GM23338 (cell line): ENCODE measurements at regions not wholly inside any gene's neighbourhood (a gene's known extent, or its start where the extent isn't known, plus 50 kb on each side); places are given as distances from the start of the nearest gene placed in this dataset.

Experiments used
- ATAC-seq: fragments of 200-7000 bp; cut with Tn5 transposase; 3 replicates; pipeline ENCODE4 v1.9.1; 2020
- DNase-seq: peaks from one replicate; pipeline ENCODE4 v3.0.0-alpha.2; 2015; ENCODE audit warnings: low spot score
- H2AFZ ChIP-seq: fragments of 200-600 bp; sonication (generic); 2 replicates; pipeline ENCODE4 v1.8.0; 2016; ENCODE audit warnings: antibody characterized with exemption, mild to moderate bottlenecking, moderate library complexity
- H3F3A ChIP-seq: fragments of 200-600 bp; sonication (generic); replicated peaks from 2 replicates; pipeline ENCODE4 v1.8.0; 2017; ENCODE audit warnings: antibody characterized with exemption, mixed run types, low read depth
- H3K27ac ChIP-seq: fragments of 200-600 bp; sonication (generic); 2 replicates; pipeline ENCODE4 v1.6.1; 2016; ENCODE audit warnings: low read depth
- H3K27me3 ChIP-seq: fragments of 200-600 bp; sonication (generic); 2 replicates; pipeline ENCODE4 v1.8.0; 2016; ENCODE audit warnings: mild to moderate bottlenecking, mixed run types, moderate library complexity; ENCODE audit not compliant: insufficient read depth
- H3K36me3 ChIP-seq: fragments of 200-600 bp; sonication (generic); 2 replicates; pipeline ENCODE4 v1.8.0; 2016; ENCODE audit warnings: mild to moderate bottlenecking; ENCODE audit not compliant: insufficient read depth
- H3K4me1 ChIP-seq: fragments of 200-600 bp; sonication (generic); 2 replicates; pipeline ENCODE4 v1.8.0; 2016; ENCODE audit warnings: mild to moderate bottlenecking, moderate library complexity; ENCODE audit not compliant: insufficient read depth
- H3K4me2 ChIP-seq: fragments of 200-600 bp; sonication (generic); 2 replicates; pipeline ENCODE4 v1.7.1; 2017; ENCODE audit warnings: mixed run types
- H3K4me3 ChIP-seq: fragments of 200-600 bp; sonication (generic); 2 replicates; pipeline ENCODE4 v1.6.1; 2016; ENCODE audit warnings: mixed run types
- H3K79me2 ChIP-seq: fragments of 200-600 bp; sonication (generic); replicated peaks from 2 replicates; pipeline ENCODE4 v1.8.0; 2017; ENCODE audit warnings: mild to moderate bottlenecking; ENCODE audit not compliant: insufficient read depth
- H3K9me2 ChIP-seq: fragments of 200-600 bp; sonication (generic); 2 replicates; pipeline ENCODE4 v1.8.0; 2017; ENCODE audit not compliant: insufficient read depth
- H4K20me1 ChIP-seq: fragments of 200-600 bp; sonication (generic); replicated peaks from 2 replicates; pipeline ENCODE4 v1.8.0; 2017; ENCODE audit warnings: mild to moderate bottlenecking; ENCODE audit not compliant: insufficient read depth
- H3K27ac Mint-ChIP-seq: 2 replicates; pipeline ENCODE4 v1.8.0; 2020; ENCODE audit warnings: inconsistent platforms, mild to moderate bottlenecking, moderate library complexity, mixed read lengths
- H3K27me3 Mint-ChIP-seq: 3 replicates; pipeline ENCODE4 v1.8.0; 2022; ENCODE audit warnings: low read depth, mild to moderate bottlenecking, moderate library complexity, mixed read lengths, inconsistent platforms; ENCODE audit not compliant: insufficient read depth, poor library complexity
- H3K36me3 Mint-ChIP-seq: 3 replicates; pipeline ENCODE4 v1.8.0; 2021; ENCODE audit warnings: low read depth, mild to moderate bottlenecking, inconsistent platforms, moderate library complexity, mixed read lengths
- H3K4me1 Mint-ChIP-seq: 3 replicates; pipeline ENCODE4 v1.8.0; 2020; ENCODE audit warnings: mild to moderate bottlenecking, inconsistent platforms, mixed read lengths
- H3K4me3 Mint-ChIP-seq: 3 replicates; pipeline ENCODE4 v1.8.0; 2021; ENCODE audit warnings: moderate library complexity, mild to moderate bottlenecking, inconsistent platforms, mixed read lengths
- H3K9me3 Mint-ChIP-seq: 3 replicates; pipeline ENCODE4 v1.8.0; 2020; ENCODE audit warnings: moderate library complexity, mild to moderate bottlenecking, inconsistent platforms, mixed read lengths
- CREB1 ChIP-seq: fragments of 250-450 bp; sonication (Bioruptor Pico); IDR thresholded peaks from 2 replicates; pipeline ENCODE4 v1.5.0; 2020; ENCODE audit warnings: low read depth, mild to moderate bottlenecking, moderate library complexity
- CTCF ChIP-seq, 2 experiments: fragments of 200-600 bp in 1 of 2; sonication (generic) in 1 of 2; conservative IDR thresholded peaks; 2 replicates each; pipeline versions ENCODE4 v1.5.1 to v1.6.1; 2016 to 2017; ENCODE audit warnings: antibody characterized with exemption in 2 of 2, low read depth in 2 of 2, mild to moderate bottlenecking in 2 of 2, moderate library complexity in 1 of 2
- ETS1 ChIP-seq: IDR thresholded peaks from 2 replicates; pipeline ENCODE4 v1.6.1; 2016; ENCODE audit warnings: antibody characterized with exemption
- EZH2 ChIP-seq: fragments of 200-600 bp; sonication (generic); IDR thresholded peaks from one replicate; pipeline ENCODE4 v1.8.0; 2017; ENCODE audit warnings: antibody characterized with exemption, mild to moderate bottlenecking, low read depth; ENCODE audit not compliant: unreplicated experiment
- EZH2phosphoT487 ChIP-seq: fragments of 200-600 bp; sonication (generic); IDR thresholded peaks from one replicate; pipeline ENCODE4 v1.8.1; 2018; ENCODE audit warnings: antibody characterized with exemption; ENCODE audit not compliant: unreplicated experiment
- JUNB ChIP-seq: IDR thresholded peaks from one replicate; pipeline ENCODE4 v1.6.1; 2016; ENCODE audit warnings: antibody characterized with exemption; ENCODE audit not compliant: unreplicated experiment
- NANOG ChIP-seq: IDR thresholded peaks from 2 replicates; pipeline ENCODE4 v1.6.1; 2016; ENCODE audit warnings: antibody characterized with exemption, borderline replicate concordance
- STAT1 ChIP-seq: IDR thresholded peaks from one replicate; pipeline ENCODE4 v1.6.1; 2016; ENCODE audit warnings: antibody characterized with exemption; ENCODE audit not compliant: unreplicated experiment
- ZNF114 ChIP-seq: fragments of 250-450 bp; sonication (Bioruptor Pico); IDR thresholded peaks from 2 replicates; pipeline ENCODE4 v1.5.0; 2020; ENCODE audit warnings: mild to moderate bottlenecking, moderate library complexity
- ZNF331 ChIP-seq: fragments of 250-450 bp; sonication (Bioruptor Pico); IDR thresholded peaks from 2 replicates; pipeline ENCODE4 v1.5.0; 2020; ENCODE audit warnings: low read depth, mild to moderate bottlenecking, moderate library complexity
- ZNF462 ChIP-seq: fragments of 250-450 bp; sonication (Bioruptor Pico); IDR thresholded peaks from 2 replicates; pipeline ENCODE4 v1.5.0; 2020; ENCODE audit warnings: mild to moderate bottlenecking, moderate library complexity

DNA sequence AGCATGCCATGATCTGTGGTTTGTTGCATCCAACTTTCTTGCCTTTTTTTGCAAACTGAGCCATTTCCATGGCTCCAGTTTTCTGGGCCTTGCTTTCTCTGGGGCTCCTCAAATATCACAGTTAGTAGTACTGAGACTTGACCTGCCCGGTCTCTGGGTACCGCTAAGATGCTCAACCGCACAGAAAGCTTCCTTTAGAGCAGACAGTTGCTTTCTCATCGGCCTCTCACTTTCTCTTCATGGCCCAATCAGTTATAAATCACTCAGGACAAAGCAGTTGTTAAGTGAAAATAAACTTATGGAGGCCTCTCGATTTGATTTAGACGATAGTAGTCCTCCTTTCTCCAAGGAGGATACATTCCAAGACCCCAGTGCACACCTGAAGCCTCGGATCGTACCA is 141.2 kb upstream of the ASB18 start:
- Histone ChIP-seq H3K4me2 (no peak overlapping the region), H3K9me2 (peaks cover 3% of the 10 kb centered on the region; the same call in 1 of the 2 replicates), H4K20me1 (no peaks in the 10 kb centered on the region), H3K4me1 (peaks cover 20% of the 10 kb centered on the region), H2AFZ (no peak overlapping the region), H3K79me2 (no peaks in the 10 kb centered on the region), H3K4me3 (no peak overlapping the region), H3K27me3 (no peaks in the 10 kb centered on the region), H3K27ac (no peak overlapping the region), H3F3A (no peaks in the 10 kb centered on the region), H3K36me3 (no peaks in the 10 kb centered on the region)
- DNase-seq (no peak), ATAC-seq (no peak)
- no peak overlapping the region for H3K4me3 Mint-ChIP-seq
- peaks cover 3% of the 10 kb centered on the region for H3K27me3 Mint-ChIP-seq
- H3K27ac Mint-ChIP-seq: no peak overlapping the region
- H3K9me3 Mint-ChIP-seq: peaks cover 12% of the 10 kb centered on the region; the same call in 1 of the 3 replicates
- H3K36me3 Mint-ChIP-seq: no peaks in the 10 kb centered on the region; the same call in 2 of the 3 replicates
- no peak for TF ChIP-seq EZH2
- no peak for TF ChIP-seq CTCF (conservative IDR thresholded peaks at IDR 0.05; ENCODE audit: low read depth in 2 of 2)
- peaks cover 30% of the 10 kb centered on the region for H3K4me1 Mint-ChIP-seq

DNA sequence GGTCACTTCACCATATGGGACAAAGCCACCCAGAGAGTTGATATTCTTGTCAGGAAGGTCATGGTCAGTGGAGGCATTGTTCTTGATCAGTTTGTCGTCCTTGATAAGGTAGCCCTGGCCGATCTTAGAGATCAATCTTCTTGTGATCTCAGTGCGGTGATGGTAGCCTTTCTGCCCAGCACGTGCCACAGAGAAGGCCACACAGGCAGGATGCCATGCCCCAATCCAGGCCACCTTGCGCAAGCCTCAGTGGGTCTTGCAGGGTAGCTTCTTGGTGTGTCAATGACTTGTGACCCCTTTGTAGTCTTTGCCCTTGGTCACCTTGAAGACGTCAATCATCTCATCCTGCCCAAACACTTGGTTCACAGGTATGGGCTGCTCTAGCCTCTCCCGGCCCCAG is 143.9 kb upstream of the ASB18 start:
- Histone ChIP-seq H2AFZ (no peak overlapping the region), H3F3A (no peaks in the 10 kb centered on the region), H3K27me3 (no peaks in the 10 kb centered on the region), H3K4me2 (no peak overlapping the region), H3K4me1 (0 out of 2 replicates have a peak, but pooled peaks cover 8% of the 10 kb centered on the region), H4K20me1 (no peaks in the 10 kb centered on the region), H3K9me2 (peaks cover 3% of the 10 kb centered on the region; the same call in 1 of the 2 replicates), H3K36me3 (no peaks in the 10 kb centered on the region), H3K79me2 (no peaks in the 10 kb centered on the region), H3K4me3 (no peak overlapping the region), H3K27ac (no peak overlapping the region)
- DNase-seq: no peak
- TF ChIP-seq ZNF114 (no peak), NANOG (no peak), EZH2phosphoT487 (no peak), ZNF331 (no peak), JUNB (no peak), ETS1 (no peak), CTCF (conservative IDR thresholded peaks at IDR 0.05; ENCODE audit: low read depth in 2 of 2) (no peak), STAT1 (no peak), ZNF462 (CRISPR knock-in tag) (no peak), EZH2 (no peak), CREB1 (no peak)
- Mint-ChIP-seq H3K4me3 (no peak overlapping the region), H3K4me1 (peaks cover 11% of the 10 kb centered on the region; the same call in 2 of the 3 replicates), H3K36me3 (no peaks in the 10 kb centered on the region; the same call in 2 of the 3 replicates), H3K9me3 (peaks cover 12% of the 10 kb centered on the region; the same call in 1 of the 3 replicates), H3K27ac (no peak overlapping the region), H3K27me3 (peaks cover 1% of the 10 kb centered on the region)
- ATAC-seq: no peak
